ENCODE measurements at regions not wholly inside any gene's neighbourhood (a gene's known extent, or its start where the extent isn't known, plus 50 kb on each side); places are given as distances from the start of the nearest gene placed in this dataset.

- no peak for DNase-seq
Measured at GRCh38 chr18:34075963-34076860, 148.5 kb downstream of the NOL4 start.

GRCh38 chr18:34061226-34061625 is 163.5 kb downstream of the NOL4 start:
- no peak for DNase-seq

GRCh38 chr18:34055227-34055626 is 169.5 kb downstream of the NOL4 start:
- no peak for DNase-seq

- DNase-seq = no peak
Measured at GRCh38 chr18:34050661-34051060, 174.1 kb downstream of the NOL4 start.

GRCh38 chr18:34049511-34049910 is 175.2 kb downstream of the NOL4 start:
- DNase-seq = no peak

- no peak for DNase-seq
Measured at GRCh38 chr18:34048423-34048822, 176.3 kb downstream of the NOL4 start.

- no peak for DNase-seq
Measured at GRCh38 chr18:34042423-34043146, 182.1 kb downstream of the NOL4 start.

GRCh38 chr18:34039611-34040010 is 185.1 kb downstream of the NOL4 start:
- no peak for DNase-seq

GRCh38 chr18:34039201-34039600 is 185.5 kb downstream of the NOL4 start:
- DNase-seq = peak in 1 of 2 experiments; percentile 16

GRCh38 chr18:34038086-34038485 is 186.6 kb downstream of the NOL4 start:
- no peak for DNase-seq

- DNase-seq = no peak
Measured at GRCh38 chr18:34033968-34034367, 190.7 kb downstream of the NOL4 start.

- DNase-seq = no peak
Measured at GRCh38 chr18:34031810-34032209, 192.9 kb downstream of the NOL4 start.

GRCh38 chr18:34028324-34028723 is 196.4 kb downstream of the NOL4 start:
- DNase-seq = no peak

GRCh38 chr18:34025191-34025801 is 199.4 kb downstream of the NOL4 start:
- DNase-seq = no peak

- DNase-seq = peak; percentile 24 to 64
Measured at GRCh38 chr18:34023471-34023870, 201.2 kb downstream of the NOL4 start.

- DNase-seq = no peak
Measured at GRCh38 chr18:34018336-34018735, 206.4 kb downstream of the NOL4 start.

- DNase-seq = no peak
Measured at GRCh38 chr18:34003687-34004086, 221.0 kb downstream of the NOL4 start.

- no peak for DNase-seq
Measured at GRCh38 chr18:34002130-34002529, 222.6 kb downstream of the NOL4 start.

- no peak for DNase-seq
Measured at GRCh38 chr18:34001376-34001775, 223.3 kb downstream of the NOL4 start.

GRCh38 chr18:33987206-33987605 is 237.5 kb downstream of the NOL4 start:
- DNase-seq = no peak

GRCh38 chr18:33983126-33983525 is 241.6 kb downstream of the NOL4 start:
- DNase-seq = no peak

- no peak for DNase-seq
Measured at GRCh38 chr18:33960417-33960816, 264.3 kb downstream of the NOL4 start.

GRCh38 chr18:33959609-33960008 is 265.1 kb downstream of the NOL4 start:
- DNase-seq = no peak

GRCh38 chr18:33957707-33958106 is 267.0 kb downstream of the NOL4 start:
- DNase-seq = no peak
